ENCODE measurements at regions not wholly inside any gene's neighbourhood (a gene's known extent, or its start where the extent isn't known, plus 50 kb on each side); places are given as distances from the start of the nearest gene placed in this dataset.

DNA sequence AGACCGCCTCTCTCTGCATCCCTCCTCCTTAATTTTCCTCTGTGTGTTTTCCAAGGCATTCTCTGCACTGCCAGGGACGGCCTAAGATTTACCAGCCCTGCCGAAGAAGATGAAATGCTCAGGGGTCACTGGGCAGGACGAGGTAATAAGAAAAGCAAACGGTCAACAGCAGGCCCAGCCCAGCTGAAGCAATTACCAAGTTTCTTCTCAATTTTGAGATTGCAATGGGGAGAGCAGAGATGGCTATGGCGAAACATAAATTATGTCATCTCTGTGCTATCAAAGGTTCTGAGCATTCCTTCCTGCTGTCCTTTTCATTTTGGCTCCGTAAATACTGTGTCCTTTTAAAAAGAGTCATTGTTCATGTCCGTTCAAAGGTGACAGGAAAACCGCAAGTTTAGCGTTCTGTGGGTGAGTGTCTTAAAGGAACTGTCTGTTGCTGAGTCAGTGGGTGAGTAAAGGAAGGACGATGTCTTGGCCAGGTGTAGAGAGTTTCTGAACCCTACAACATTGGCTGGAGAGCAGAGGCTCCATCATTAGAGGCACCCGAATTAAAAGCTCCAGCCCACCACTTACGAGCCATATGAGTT, 753.9 kb upstream of the EEF2KMT start:
- Histone ChIP-seq H3F3A (replicated peaks; ENCODE audit: low read depth) (no peaks in the 10 kb centered on the region), H3K9me2 (ENCODE audit: insufficient read depth) (no peaks in the 10 kb centered on the region; the same call in none of the 2 replicates), H2AFZ (no peak overlapping the region), H3K4me1 (ENCODE audit: insufficient read depth) (no peaks in the 10 kb centered on the region), H3K79me2 (replicated peaks; ENCODE audit: insufficient read depth) (no peaks in the 10 kb centered on the region), H3K27me3 (ENCODE audit: insufficient read depth) (no peaks in the 10 kb centered on the region), H3K4me2 (no peak overlapping the region), H3K36me3 (ENCODE audit: insufficient read depth) (no peaks in the 10 kb centered on the region), H3K27ac (ENCODE audit: low read depth) (no peak overlapping the region), H3K4me3 (no peak overlapping the region), H4K20me1 (replicated peaks; ENCODE audit: insufficient read depth) (no peaks in the 10 kb centered on the region)
- Mint-ChIP-seq H3K36me3 (ENCODE audit: low read depth) (no peaks in the 10 kb centered on the region), H3K4me1 (no peaks in the 10 kb centered on the region), H3K4me3 (no peak overlapping the region), H3K9me3 (no peaks in the 10 kb centered on the region), H3K27me3 (ENCODE audit: insufficient read depth, low read depth, poor library complexity) (peaks cover 5% of the 10 kb centered on the region), H3K27ac (no peak overlapping the region)
- no peak for TF ChIP-seq ZNF114 (CRISPR knock-in tag; IDR thresholded peaks at IDR 0.05)
- TF ChIP-seq POLR2AphosphoS5 (IDR thresholded peaks at IDR 0.05; ENCODE audit: low read depth), result no peak
- TF ChIP-seq, protein P1, sequence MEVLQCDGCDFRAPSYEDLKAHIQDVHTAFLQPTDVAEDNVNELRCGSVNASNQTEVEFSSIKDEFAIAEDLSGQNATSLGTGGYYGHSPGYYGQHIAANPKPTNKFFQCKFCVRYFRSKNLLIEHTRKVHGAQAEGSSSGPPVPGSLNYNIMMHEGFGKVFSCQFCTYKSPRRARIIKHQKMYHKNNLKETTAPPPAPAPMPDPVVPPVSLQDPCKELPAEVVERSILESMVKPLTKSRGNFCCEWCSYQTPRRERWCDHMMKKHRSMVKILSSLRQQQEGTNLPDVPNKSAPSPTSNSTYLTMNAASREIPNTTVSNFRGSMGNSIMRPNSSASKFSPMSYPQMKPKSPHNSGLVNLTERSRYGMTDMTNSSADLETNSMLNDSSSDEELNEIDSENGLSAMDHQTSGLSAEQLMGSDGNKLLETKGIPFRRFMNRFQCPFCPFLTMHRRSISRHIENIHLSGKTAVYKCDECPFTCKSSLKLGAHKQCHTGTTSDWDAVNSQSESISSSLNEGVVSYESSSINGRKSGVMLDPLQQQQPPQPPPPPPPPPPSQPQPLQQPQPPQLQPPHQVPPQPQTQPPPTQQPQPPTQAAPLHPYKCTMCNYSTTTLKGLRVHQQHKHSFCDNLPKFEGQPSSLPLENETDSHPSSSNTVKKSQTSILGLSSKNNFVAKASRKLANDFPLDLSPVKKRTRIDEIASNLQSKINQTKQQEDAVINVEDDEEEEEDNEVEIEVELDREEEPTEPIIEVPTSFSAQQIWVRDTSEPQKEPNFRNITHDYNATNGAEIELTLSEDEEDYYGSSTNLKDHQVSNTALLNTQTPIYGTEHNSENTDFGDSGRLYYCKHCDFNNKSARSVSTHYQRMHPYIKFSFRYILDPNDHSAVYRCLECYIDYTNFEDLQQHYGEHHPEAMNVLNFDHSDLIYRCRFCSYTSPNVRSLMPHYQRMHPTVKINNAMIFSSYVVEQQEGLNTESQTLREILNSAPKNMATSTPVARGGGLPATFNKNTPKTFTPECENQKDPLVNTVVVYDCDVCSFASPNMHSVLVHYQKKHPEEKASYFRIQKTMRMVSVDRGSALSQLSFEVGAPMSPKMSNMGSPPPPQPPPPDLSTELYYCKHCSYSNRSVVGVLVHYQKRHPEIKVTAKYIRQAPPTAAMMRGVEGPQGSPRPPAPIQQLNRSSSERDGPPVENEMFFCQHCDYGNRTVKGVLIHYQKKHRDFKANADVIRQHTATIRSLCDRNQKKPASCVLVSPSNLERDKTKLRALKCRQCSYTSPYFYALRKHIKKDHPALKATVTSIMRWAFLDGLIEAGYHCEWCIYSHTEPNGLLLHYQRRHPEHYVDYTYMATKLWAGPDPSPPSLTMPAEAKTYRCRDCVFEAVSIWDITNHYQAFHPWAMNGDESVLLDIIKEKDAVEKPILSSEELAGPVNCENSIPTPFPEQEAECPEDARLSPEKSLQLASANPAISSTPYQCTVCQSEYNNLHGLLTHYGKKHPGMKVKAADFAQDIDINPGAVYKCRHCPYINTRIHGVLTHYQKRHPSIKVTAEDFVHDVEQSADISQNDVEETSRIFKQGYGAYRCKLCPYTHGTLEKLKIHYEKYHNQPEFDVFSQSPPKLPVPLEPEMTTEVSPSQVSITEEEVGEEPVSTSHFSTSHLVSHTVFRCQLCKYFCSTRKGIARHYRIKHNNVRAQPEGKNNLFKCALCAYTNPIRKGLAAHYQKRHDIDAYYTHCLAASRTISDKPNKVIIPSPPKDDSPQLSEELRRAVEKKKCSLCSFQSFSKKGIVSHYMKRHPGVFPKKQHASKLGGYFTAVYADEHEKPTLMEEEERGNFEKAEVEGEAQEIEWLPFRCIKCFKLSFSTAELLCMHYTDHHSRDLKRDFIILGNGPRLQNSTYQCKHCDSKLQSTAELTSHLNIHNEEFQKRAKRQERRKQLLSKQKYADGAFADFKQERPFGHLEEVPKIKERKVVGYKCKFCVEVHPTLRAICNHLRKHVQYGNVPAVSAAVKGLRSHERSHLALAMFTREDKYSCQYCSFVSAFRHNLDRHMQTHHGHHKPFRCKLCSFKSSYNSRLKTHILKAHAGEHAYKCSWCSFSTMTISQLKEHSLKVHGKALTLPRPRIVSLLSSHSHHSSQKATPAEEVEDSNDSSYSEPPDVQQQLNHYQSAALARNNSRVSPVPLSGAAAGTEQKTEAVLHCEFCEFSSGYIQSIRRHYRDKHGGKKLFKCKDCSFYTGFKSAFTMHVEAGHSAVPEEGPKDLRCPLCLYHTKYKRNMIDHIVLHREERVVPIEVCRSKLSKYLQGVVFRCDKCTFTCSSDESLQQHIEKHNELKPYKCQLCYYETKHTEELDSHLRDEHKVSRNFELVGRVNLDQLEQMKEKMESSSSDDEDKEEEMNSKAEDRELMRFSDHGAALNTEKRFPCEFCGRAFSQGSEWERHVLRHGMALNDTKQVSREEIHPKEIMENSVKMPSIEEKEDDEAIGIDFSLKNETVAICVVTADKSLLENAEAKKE (CRISPR knock-in tag; IDR thresholded peaks at IDR 0.05), result no peak
- no peak for TF ChIP-seq JUNB (IDR thresholded peaks at IDR 0.05; ENCODE audit: unreplicated experiment)
- TF ChIP-seq, protein P2, sequence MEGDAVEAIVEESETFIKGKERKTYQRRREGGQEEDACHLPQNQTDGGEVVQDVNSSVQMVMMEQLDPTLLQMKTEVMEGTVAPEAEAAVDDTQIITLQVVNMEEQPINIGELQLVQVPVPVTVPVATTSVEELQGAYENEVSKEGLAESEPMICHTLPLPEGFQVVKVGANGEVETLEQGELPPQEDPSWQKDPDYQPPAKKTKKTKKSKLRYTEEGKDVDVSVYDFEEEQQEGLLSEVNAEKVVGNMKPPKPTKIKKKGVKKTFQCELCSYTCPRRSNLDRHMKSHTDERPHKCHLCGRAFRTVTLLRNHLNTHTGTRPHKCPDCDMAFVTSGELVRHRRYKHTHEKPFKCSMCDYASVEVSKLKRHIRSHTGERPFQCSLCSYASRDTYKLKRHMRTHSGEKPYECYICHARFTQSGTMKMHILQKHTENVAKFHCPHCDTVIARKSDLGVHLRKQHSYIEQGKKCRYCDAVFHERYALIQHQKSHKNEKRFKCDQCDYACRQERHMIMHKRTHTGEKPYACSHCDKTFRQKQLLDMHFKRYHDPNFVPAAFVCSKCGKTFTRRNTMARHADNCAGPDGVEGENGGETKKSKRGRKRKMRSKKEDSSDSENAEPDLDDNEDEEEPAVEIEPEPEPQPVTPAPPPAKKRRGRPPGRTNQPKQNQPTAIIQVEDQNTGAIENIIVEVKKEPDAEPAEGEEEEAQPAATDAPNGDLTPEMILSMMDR (conservative IDR thresholded peaks at IDR 0.05; ENCODE audit: low read depth in 2 of 2), result no peak
- no peak for TF ChIP-seq ZNF331 (CRISPR knock-in tag; IDR thresholded peaks at IDR 0.05; ENCODE audit: low read depth)
- TF ChIP-seq EZH2 (IDR thresholded peaks at IDR 0.05; ENCODE audit: low read depth, unreplicated experiment), result no peak
- TF ChIP-seq CREB1 (CRISPR knock-in tag; IDR thresholded peaks at IDR 0.05; ENCODE audit: low read depth), result no peak
- ATAC-seq, result no peak
- no peak for DNase-seq (ENCODE audit: low spot score)
